SKM-1 treated with dmso at 0.1 percent for 144 hours (cell line): ENCODE measurements at regions not wholly inside any gene's neighbourhood (a gene's known extent, or its start where the extent isn't known, plus 50 kb on each side); places are given as distances from the start of the nearest gene placed in this dataset.
A peak's percentile ranks its signal among the peaks of the same experiment; 100 is the strongest.
"Not testable (repeated sequence)": the region's sequence is repeated elsewhere in the genome, so short reads cannot be mapped to it uniquely, and the experiment has no call there.

ENCODE experiments used
- DNase-seq: peaks from one replicate; lab custom pipeline; 2025; ENCODE audit not compliant: unreplicated experiment; lab: John Stamatoyannopoulos, UW

GRCh38 chr22:35475545-35475944, 65.1 kb upstream of the RASD2 start:
- no peak for DNase-seq

- DNase-seq: no peak
Observed at GRCh38 chr22:35476341-35476740, 64.3 kb upstream of the RASD2 start.

- DNase-seq: peak; percentile 81
Observed at GRCh38 chr22:35477911-35478582, 62.6 kb upstream of the RASD2 start.

GRCh38 chr22:35478633-35479107, 62.0 kb upstream of the RASD2 start:
- no peak for DNase-seq

GRCh38 chr22:35479359-35479758, 61.3 kb upstream of the RASD2 start:
- no peak for DNase-seq

GRCh38 chr22:35479985-35480550, 60.6 kb upstream of the RASD2 start:
- DNase-seq: no peak

GRCh38 chr22:35480627-35481550, 59.7 kb upstream of the RASD2 start:
- no peak for DNase-seq

- no peak for DNase-seq
Observed at GRCh38 chr22:35482311-35482710, 58.3 kb upstream of the RASD2 start.

GRCh38 chr22:35482974-35483373, 57.7 kb upstream of the RASD2 start:
- no peak for DNase-seq

GRCh38 chr22:35483730-35484129, 56.9 kb upstream of the RASD2 start:
- DNase-seq: no peak

- no peak for DNase-seq
Observed at GRCh38 chr22:35484651-35485556, 55.7 kb upstream of the RASD2 start.

- DNase-seq: no peak
Observed at GRCh38 chr22:35486116-35486631, 54.5 kb upstream of the RASD2 start.

GRCh38 chr22:35487623-35488022, 53.0 kb upstream of the RASD2 start:
- not testable (repeated sequence) for DNase-seq

GRCh38 chr22:35488513-35488912, 52.1 kb upstream of the RASD2 start:
- no peak for DNase-seq

- DNase-seq: no peak
Observed at GRCh38 chr22:35489239-35489638, 51.4 kb upstream of the RASD2 start.
